NOMO-1 treated with dmso at 0.1 percent for 144 hours (cell line): ENCODE measurements at regions not wholly inside any gene's neighbourhood (a gene's known extent, or its start where the extent isn't known, plus 50 kb on each side); places are given as distances from the start of the nearest gene placed in this dataset.
A peak's percentile ranks its signal among the peaks of the same experiment; 100 is the strongest.
"Not testable (repeated sequence)": the region's sequence is repeated elsewhere in the genome, so short reads cannot be mapped to it uniquely, and the experiment has no call there.

Experiments used
- DNase-seq: peaks from one replicate; lab custom pipeline; 2025; ENCODE audit not compliant: unreplicated experiment; lab: John Stamatoyannopoulos, UW

DNA sequence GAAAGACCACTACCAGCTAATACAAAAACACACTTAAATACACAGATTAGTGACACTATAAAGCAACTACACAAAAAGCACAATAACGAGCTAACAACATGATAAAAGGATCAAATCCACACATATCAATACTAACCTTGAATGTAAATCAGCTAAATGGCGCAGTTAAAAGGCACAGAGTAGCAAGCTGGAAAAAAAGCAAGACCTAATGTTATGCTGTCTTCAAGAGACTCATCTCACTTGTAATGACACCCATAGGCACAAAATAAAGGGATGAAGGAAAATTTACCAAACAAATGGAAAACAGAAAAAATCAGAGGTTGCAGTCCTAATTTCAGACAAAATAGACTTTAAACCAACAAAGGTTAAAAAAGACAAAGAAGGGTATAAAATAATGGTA lies 86.3 kb downstream of the NUS1 start:
- DNase-seq, result no peak

DNA sequence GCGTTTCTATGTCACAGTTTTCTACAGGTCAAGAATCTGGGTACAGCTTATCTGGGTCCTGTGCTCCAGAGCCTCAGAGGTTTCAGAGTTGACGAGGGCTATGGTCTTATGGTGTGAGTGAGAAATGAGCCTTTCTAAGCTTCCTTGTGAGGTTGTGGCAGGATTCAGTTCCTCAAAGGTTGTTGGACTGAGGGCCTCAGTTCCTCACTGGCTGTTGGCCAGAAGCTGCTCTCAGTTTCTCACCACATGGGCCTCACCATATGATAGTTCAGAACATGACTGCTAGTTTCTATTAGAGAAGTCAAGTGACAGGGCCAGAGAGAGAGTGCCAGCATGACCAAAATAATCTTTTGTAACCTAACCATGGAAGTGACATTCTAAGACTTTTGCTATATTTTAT lies 96.1 kb downstream of the NUS1 start:
- DNase-seq, result peak; percentile 35

DNA sequence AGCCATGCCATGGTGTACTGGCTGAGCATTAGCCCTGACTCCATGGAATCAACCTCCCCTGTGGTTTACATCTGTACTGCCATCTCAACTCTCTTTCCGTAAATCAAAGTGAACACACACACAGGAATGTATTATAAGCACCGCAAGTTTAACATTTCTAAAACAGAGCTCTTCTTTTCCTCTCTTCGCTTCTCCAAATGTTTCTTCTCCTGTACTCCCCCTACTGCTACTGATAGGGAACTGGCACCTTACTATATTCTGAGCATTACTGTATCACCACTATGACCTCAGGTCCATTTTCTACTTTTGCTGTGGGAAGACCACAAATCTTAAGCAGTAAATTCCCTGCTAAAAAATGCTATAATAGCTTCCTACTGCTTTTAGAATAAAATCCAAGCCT lies 101.2 kb downstream of the NUS1 start:
- DNase-seq, result no peak

DNA sequence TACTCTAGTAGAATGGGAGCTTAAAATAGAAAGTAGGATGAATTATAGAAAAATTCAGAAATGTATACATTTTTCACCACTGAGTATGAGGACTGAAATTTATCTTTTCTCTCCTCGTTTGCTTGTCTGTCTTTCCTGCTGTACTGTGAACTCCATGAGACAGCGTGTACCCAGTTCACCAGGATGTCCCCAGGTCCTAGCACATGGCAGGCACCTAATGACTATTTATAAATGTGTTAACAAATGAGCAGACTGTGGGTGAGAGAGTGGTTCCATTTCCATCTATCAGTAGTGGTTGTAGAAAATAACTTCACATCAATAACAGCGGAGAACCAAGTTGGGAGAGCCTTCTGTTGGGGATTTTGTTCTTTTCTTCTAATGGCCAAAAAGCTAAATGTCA lies 106.3 kb downstream of the NUS1 start:
- DNase-seq, result no peak

DNA sequence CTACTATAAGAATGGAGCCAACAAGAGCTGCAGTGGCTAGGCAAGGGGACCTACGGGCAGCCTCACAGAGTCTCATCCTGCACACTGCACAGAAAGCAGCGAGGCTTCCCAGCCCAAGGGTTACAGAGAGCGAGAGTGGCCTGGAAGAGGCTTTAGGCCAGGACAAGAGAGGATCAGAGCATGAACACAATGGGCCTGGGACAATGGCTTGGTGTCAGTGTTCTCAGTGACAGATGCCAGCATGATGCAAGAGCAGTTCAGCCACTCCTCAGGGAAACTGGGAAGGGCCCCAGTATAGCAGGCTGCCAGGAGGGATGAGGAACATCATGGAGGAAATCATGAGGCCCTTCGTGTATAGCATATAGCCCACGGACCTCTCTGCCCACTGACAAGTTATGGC lies 108.0 kb downstream of the NUS1 start:
- DNase-seq, result no peak

DNA sequence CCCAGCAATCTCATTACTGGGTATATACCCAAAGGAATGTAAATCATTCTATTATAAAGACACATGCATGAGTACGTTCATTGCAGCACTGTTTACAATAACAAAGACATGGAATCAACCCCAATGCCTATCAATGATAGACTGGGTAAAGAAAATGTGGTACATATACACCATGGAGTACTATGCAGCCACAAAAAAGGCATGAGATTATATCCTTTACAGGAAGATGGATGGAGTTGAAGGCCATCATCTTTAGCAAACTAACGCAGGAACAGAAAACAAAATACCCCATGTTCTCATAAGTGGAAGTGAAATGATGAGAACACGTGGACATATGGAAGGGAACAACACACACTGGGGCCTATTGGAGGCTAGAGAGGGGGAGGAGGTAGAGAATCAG lies 115.7 kb downstream of the NUS1 start:
- DNase-seq, result no peak

DNA sequence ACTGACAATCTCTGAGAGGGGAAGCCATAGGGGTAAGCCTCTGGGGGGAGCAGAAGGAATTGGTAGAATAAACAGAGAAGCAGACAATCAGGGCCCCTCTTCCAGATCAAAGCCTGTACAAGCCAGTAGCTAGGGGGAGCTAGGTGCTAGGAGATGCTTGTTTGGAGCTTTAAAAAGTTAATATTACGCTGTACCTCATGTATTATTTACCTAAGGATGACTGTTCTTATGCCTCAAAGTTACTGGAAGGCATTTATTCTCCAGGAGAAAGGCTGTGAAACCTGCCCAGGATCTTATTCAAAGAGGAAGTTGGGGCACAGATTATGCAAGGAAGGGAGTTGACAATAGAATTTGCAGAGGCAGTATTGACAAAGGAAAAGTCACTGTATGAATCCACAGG lies 111.8 kb upstream of the SLC35F1 start:
- DNase-seq, result no peak

DNA sequence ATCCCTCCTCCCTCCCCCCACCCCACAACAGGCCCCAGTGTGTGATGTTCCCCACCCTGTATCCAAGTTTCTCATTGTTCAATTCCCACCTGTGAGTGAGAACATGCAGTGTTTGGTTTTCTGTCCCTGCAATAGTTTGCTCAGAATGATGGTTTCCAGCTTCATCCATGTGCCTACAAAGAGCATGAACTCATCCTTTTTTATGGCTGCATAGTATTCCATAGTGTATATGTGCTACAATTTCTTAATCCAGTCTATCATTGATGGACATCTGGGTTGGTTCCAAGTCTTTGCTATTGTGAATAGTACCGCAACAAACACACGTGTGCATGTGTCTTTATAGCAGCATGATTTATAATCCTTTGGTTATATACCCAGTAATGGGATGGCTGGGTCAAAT lies 108.2 kb upstream of the SLC35F1 start:
- not testable (repeated sequence) for DNase-seq

DNA sequence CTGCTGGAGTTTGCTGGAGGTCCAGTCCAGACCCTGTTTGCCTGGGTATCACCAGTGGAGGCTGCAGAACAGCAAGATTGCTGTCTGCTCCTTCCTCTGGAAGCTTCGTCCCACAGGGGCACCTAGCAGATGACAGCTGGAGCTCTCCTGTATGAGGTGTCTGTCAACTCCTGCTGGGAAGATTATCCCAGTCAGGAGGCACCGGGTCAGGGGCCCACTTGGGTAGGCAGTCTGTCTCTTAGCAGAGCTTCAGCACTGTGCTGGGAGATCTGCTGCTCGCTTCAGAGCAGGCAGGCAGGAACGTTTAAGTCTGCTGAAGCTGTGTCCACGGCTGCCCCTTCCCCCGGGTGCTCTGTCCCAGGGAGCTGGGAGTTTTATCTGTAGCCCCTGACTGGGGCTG lies 96.8 kb upstream of the SLC35F1 start:
- DNase-seq, result no peak

DNA sequence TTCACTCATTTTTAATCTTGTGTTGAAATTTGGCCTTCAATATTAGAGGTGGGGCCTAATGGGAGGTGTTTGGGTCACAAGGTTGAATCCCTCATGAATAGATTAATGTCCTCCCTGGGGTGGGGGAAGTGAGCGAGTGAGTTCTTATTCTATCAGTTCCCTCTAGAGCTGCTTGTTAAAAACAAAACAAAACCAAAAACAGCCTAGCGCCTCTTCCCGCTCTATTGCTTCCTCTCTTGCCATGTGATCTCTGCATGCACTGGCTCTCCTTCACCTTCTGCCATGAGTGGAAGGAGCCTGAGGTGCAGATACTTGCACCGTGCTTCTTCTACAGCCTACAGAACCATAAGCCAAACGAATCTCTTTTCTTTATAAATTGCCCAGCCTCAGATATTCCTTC lies 89.6 kb upstream of the SLC35F1 start:
- peak; percentile 5 for DNase-seq

DNA sequence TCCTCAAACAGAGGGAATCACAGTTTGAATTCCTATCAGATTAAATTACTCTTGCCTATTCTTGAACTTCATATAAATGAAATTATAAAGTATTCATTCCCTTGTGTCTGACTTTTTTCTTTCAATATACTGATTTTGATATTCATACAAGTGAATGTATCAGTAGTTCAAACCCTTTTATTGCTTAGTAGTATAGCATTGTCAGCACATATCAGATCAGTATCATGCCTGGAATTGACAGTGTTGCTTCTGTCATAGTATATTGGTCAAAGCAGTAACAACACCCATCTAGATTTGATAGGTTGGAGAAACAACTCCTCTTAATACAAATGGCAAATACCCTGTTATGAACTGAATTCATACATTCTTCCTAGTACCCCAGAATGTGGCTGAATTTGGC lies 89.1 kb upstream of the SLC35F1 start:
- no peak for DNase-seq

DNA sequence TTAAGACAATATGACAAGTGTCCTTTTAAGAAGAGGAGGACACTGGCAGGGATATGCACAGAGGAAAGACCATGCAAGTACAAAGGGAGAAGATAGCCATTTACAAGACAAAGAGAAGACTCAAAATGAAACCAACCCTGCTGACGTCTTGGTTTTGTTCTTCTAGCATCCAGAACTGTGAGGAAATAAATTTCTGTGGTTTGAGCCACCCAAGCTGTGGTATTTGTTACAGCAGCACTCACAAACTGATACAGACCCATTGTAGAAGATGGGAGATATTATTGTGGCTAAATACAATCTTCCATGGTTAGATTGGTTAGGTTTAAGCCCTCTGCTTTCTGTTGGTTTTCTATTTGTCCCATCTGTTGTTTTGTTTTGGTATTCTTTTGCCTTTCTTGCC lies 88.6 kb upstream of the SLC35F1 start:
- no peak for DNase-seq

DNA sequence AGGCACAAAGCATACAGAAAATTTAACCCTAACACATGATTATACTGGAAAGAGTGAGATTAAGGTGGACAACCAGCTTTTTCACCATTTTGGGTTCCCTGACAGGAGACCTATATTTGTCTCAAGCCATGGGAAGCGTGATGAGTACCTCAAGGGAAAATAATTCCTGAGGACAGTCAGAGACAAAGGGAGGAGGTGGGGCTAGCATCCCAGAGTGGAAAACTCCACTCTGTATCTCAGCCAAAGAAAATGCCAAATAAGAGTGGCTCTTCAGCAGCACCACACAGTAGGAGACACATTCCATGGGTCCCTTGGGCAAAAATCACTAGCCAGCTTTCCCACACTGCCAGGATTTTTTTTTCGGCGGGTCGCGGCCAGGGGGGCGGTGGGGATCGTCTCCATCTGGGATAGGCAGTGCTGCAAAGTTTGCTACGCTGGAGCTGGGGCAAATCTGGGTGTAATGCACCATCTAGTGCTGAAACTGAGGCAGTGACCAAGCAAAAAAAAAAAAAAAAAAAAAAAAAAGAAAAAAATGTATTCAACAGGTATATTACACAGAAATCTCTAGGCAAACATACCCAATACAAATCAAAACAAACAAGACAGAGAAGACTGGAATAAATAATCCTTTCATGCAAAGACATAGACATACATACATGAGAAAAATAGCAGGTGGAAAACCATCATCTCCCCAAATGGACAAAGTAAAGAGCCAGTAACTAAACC lies 77.3 kb upstream of the SLC35F1 start:
- DNase-seq, result peak; percentile 1

DNA sequence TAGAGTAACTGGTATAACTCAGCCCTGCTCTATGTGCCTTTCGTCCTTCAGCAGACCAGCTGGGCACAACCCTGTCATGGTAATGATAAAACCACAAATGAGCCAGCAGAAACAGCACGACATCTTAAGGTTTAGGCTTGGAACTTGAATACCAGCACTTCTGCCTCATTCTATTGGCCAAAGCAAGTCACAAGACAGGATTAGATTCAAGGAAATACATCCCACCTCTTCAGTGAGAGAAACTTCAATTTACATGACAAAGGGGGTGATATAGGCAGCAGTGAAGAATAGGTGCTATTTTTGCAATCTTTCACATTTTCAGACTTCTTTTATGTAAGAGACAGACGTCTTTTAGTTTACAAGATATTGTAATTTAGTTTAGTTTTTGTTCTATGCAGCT lies 69.8 kb upstream of the SLC35F1 start:
- DNase-seq, result no peak

DNA sequence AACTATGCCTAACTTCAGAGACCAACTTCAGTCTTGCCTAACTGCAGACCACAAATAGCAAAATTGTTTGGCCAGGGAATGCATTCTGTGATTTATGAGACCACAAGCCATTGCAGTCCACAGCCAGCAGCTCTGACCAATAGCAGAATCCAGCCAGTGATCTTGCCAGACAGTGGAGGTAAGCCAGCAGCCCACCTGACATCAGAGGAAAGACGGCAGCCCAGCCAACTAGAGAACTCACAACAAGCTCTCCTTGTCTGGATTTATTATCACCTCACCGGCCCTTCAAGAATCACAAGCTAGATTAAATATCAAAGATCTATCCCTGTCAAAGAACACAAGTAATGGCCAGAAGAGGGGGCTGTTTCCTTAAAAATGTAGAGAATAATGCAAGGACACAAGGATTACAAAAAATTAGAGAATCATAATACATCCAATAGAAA lies 66.5 kb upstream of the SLC35F1 start:
- DNase-seq, result peak; percentile 9

DNA sequence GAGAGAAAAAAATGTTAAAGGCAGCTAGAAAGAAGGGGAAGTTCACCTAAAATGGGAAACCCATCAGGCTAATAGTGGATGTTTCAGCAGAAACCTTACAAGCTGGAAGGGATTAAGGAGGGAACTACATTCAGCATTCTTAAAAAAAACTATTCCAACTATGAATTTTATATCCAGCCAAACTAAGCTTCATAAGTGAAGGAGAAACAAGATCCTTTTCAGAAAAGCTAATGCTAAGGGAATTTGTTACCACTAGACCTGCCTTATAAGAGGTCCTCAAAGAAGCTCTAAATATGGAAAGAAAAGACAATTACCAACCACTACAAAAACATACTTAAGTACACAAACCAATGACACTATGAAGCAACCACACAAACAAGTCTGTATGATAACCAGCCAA lies 59.2 kb upstream of the SLC35F1 start:
- DNase-seq, result no peak

DNA sequence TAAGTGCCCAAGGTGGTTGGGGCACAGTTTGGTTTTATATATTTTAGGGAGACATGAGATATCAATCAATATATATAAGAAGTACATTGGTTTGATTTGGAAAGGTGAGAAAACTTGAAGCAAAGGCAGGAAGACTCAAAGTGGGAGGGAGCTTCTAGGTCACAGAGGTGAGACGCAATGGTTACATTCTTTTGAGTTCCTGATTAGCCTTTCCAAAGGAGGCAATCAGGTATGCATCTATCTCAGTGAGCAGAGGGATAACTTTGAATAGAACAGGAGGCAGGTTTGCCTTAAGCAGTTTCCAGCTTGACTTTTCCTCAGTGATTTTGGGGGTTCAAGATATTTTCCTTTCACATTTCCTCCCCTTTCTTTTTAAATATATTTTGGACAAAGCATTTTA lies 58.0 kb upstream of the SLC35F1 start:
- DNase-seq, result no peak
